Psoas muscle (tissue), 7 donors: ENCODE measurements at regions not wholly inside any gene's neighbourhood (a gene's known extent, or its start where the extent isn't known, plus 50 kb on each side); places are given as distances from the start of the nearest gene placed in this dataset.

ENCODE experiments used
- ATAC-seq, 4 donors: fragments of 200-7000 bp; cut with Tn5 transposase; one replicate each; pipeline ENCODE4 v1.9.1; 2020; ENCODE audit warnings: moderate library complexity in 3 of 4, mild to moderate bottlenecking in 2 of 4
- DNase-seq, 2 donors: peaks; one replicate each; pipeline ENCODE4 v3.0.0-alpha.2; 2020
- H3K27ac ChIP-seq: fragments of 200-600 bp; one replicate; pipeline ENCODE4 v1.8.0; 2022
- H3K27me3 ChIP-seq, 3 donors: fragments of 200-600 bp in 1 of 3; one replicate each; pipeline versions ENCODE4 v1.6.1 to v1.8.0; 2013 to 2022; ENCODE audit warnings: low read length in 2 of 3, mild to moderate bottlenecking in 2 of 3, moderate library complexity in 1 of 3; ENCODE audit not compliant: insufficient read depth in 3 of 3
- H3K36me3 ChIP-seq, 2 donors: fragments of 200-600 bp in 1 of 2; one replicate each; pipeline versions ENCODE4 v1.6.1 to v1.8.0; 2013 to 2022; ENCODE audit warnings: low read depth in 1 of 2, mild to moderate bottlenecking in 1 of 2, moderate library complexity in 1 of 2; ENCODE audit not compliant: insufficient read depth in 1 of 2
- H3K4me1 ChIP-seq: fragments of 200-600 bp; one replicate; pipeline ENCODE4 v1.8.0; 2022
- H3K4me3 ChIP-seq: fragments of 200-600 bp; one replicate; pipeline ENCODE4 v1.8.0; 2022; ENCODE audit warnings: mild to moderate bottlenecking
- H3K9me3 ChIP-seq: fragments of 200-600 bp; one replicate; pipeline ENCODE4 v1.8.0; 2022
- CTCF ChIP-seq: fragments of 200-600 bp; IDR thresholded peaks from one replicate; pipeline ENCODE4 v1.8.0; 2022; ENCODE audit warnings: antibody characterized with exemption
- WGBS, 3 donors: extraction: QIAGEN DNeasy Blood & Tissue Kit; methylation state at CpG; one replicate each; pipeline versions ENCODE4 v1.1.6 to v1.1.7; 2013; 5-methylcytosine and 5-hydroxymethylcytosine counted together
- intact Hi-C, 2 donors: fragments of 100-400 bp; cut with DNase I; formaldehyde crosslinking; loops; one replicate each; pipeline versions ENCODE4 v1.11.0 to v1.14.2; 2022
- donor health status: healthy with polysubstance abuse.
- donor health status: DM: no; HTN: no; CAD: no; lungs with moderate emphysema.
- donor health status: Bipolar disorder and iron deficiency.
- donor health status: healthy.
- donor health status: DM: yes; HTN: yes; CAD: no.
- donor health status: DM: no; HTN: no; CAD: no.
- donor health status: DM: yes; HTN: yes; CAD: no.

GRCh38 chr10:36170943-36171501 is 528.9 kb upstream of the FZD8 start:
- Histone ChIP-seq H3K4me3 (no peak overlapping the region), H3K36me3 (no peaks in the 10 kb centered on the region), H3K9me3 (no peaks in the 10 kb centered on the region), H3K27ac (no peak overlapping the region), H3K4me1 (no peaks in the 10 kb centered on the region), H3K27me3 (no peaks in the 10 kb centered on the region)
- 38 to 48% (median 42%) methylated on average over 4 of the region's 4 CpGs for WGBS, 3 donors
- no peak for ATAC-seq
- intact Hi-C loops, result loop anchor here in 1 of 2 donors (10.0 kb wide), 1 partner anchor 526 kb away; the partner anchor contains the start of gene FZD8
- TF ChIP-seq CTCF, result no peak
- DNase-seq, result no peak

GRCh38 chr10:36170142-36170719 is 528.1 kb upstream of the FZD8 start:
- no peak for TF ChIP-seq CTCF
- Histone ChIP-seq H3K4me3 (no peak overlapping the region), H3K4me1 (no peaks in the 10 kb centered on the region), H3K27ac (no peak overlapping the region), H3K27me3 (no peaks in the 10 kb centered on the region), H3K9me3 (no peaks in the 10 kb centered on the region), H3K36me3 (no peaks in the 10 kb centered on the region)
- DNase-seq (no peak), ATAC-seq (no peak)
- intact Hi-C loops, result loop anchor here in 1 of 2 donors (10.0 kb wide), 1 partner anchor 525 kb away; the partner anchor contains the start of gene FZD8
- WGBS, 3 donors, result 96 to 98% (median 96%) methylated on average over 2 of the region's 2 CpGs

GRCh38 chr10:36168777-36169176 is 526.7 kb upstream of the FZD8 start:
- Histone ChIP-seq H3K27ac (no peak overlapping the region), H3K27me3 (no peaks in the 10 kb centered on the region), H3K4me3 (no peak overlapping the region), H3K4me1 (no peaks in the 10 kb centered on the region), H3K36me3 (no peaks in the 10 kb centered on the region), H3K9me3 (no peaks in the 10 kb centered on the region)
- 89 to 91% (median 90%) methylated on average over 2 of the region's 2 CpGs for WGBS, 3 donors
- no peak for DNase-seq
- intact Hi-C loops, result no loop called here
- ATAC-seq, result no peak
- TF ChIP-seq CTCF, result no peak

- no peaks in the 10 kb centered on the region for H3K36me3 ChIP-seq
- no peaks in the 10 kb centered on the region for H3K9me3 ChIP-seq
- H3K4me1 ChIP-seq, result no peaks in the 10 kb centered on the region
- no peak for TF ChIP-seq CTCF
- intact Hi-C loops, result no loop called here
- DNase-seq (no peak), ATAC-seq (no peak)
- no peaks in the 10 kb centered on the region for H3K27me3 ChIP-seq
- 86 to 90% (median 88%) methylated on average over 4 of the region's 4 CpGs for WGBS, 3 donors
- H3K4me3 ChIP-seq, result no peak overlapping the region
- no peak overlapping the region for H3K27ac ChIP-seq
Measured at GRCh38 chr10:36164556-36165504, 522.7 kb upstream of the FZD8 start.
